NAMALWA (cell line): ENCODE measurements at regions not wholly inside any gene's neighbourhood (a gene's known extent, or its start where the extent isn't known, plus 50 kb on each side); places are given as distances from the start of the nearest gene placed in this dataset.
A peak's percentile ranks its signal among the peaks of the same experiment; 100 is the strongest.
"Not testable (repeated sequence)": the region's sequence is repeated elsewhere in the genome, so short reads cannot be mapped to it uniquely, and the experiment has no call there.

Experiments
- DNase-seq: peaks from one replicate; pipeline ENCODE4 v3.0.0-alpha.2; 2015; ENCODE audit warnings: low spot score

GRCh38 chr4:132683957-132684356 is 465.1 kb upstream of the PCDH10 start:
- DNase-seq, result peak; percentile 17

- no peak for DNase-seq
Observed at GRCh38 chr4:132691026-132691425, 458.1 kb upstream of the PCDH10 start.

- no peak for DNase-seq
Observed at GRCh38 chr4:132691668-132692067, 457.4 kb upstream of the PCDH10 start.

- no peak for DNase-seq
Observed at GRCh38 chr4:132694775-132695174, 454.3 kb upstream of the PCDH10 start.

DNA sequence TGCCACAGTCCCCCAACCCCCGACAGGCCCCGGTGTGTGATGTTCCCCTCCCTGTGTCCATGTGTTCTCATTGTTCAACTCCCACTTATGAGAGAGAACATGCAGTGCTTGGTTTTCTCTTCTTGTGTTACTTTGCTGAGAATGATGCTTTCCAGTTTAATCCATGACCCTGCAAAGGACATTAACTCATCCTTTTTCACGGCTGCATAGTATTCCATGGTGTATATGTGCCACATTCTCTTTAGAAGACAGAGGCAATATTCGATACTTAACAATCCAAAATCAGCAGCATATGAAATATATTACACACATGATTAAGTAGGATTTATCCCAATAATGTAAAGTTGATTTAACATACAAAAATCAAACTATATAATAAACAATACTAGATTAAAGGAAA is 451.6 kb upstream of the PCDH10 start:
- DNase-seq, result not testable (repeated sequence)

DNA sequence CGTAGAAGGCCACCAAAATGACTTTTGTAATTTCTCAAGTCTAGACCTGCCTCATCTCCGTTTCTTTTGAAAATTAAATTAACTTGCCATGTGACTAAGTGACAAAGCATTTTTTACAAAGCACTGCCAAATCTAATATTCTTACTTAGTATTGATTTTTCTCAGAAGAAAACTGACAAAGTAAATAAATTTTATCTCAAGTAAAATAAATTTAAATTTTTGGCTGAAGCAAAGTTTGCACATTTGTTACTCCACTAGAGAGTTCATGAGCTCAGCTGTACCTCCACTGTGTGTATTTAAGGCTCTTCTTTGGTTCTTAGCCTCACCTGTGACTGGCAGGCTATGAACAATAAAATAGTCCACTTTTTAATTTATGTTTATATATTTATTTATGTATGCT is 441.1 kb upstream of the PCDH10 start:
- DNase-seq, result no peak

DNA sequence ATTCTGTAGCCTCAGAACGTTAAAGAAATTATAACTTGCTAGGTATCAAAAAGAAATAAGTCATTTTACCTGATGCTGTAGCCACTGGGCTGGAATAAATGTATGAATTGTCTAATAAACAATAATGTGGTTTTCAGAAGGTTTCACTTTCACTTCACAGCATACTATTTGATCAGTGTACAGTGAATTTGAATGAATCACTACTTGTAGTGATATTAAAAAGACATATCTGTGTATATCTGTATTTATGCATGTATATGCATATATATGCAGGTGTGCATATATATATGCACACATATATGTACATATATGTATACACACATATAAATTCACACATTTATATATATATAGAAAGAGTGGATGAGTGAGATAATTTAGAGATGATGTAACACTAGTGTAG is 440.0 kb upstream of the PCDH10 start:
- DNase-seq, result no peak

DNA sequence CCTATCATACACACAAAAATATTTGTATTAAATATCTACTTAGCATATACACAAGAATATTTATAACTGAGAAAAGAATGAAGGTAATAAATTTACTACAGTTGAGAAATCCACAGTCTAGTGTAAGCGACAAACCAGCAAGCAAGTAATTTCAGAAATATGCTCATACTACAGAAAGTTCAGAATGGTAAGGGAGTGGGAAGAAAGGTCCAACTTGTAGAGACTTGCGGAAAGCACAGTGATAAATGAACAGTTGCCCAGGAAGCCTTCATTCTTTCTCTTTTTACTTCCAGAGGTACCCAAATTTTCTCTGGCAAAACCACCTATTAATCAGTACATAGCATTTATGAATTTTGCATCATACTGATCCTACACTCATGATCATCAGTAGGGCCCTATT is 438.1 kb upstream of the PCDH10 start:
- DNase-seq, result no peak

GRCh38 chr4:132737344-132737743 is 411.8 kb upstream of the PCDH10 start:
- no peak for DNase-seq

- no peak for DNase-seq
Observed at GRCh38 chr4:132759199-132759780, 389.8 kb upstream of the PCDH10 start.

GRCh38 chr4:132763465-132763864 is 385.6 kb upstream of the PCDH10 start:
- no peak for DNase-seq

- no peak for DNase-seq
Observed at GRCh38 chr4:132767901-132768300, 381.2 kb upstream of the PCDH10 start.

GRCh38 chr4:132770776-132771175 is 378.3 kb upstream of the PCDH10 start:
- no peak for DNase-seq

GRCh38 chr4:132792310-132792709 is 356.8 kb upstream of the PCDH10 start:
- no peak for DNase-seq

GRCh38 chr4:132797856-132798255 is 351.2 kb upstream of the PCDH10 start:
- no peak for DNase-seq

- DNase-seq, result peak; percentile 47
Observed at GRCh38 chr4:132809298-132810032, 339.6 kb upstream of the PCDH10 start.

DNA sequence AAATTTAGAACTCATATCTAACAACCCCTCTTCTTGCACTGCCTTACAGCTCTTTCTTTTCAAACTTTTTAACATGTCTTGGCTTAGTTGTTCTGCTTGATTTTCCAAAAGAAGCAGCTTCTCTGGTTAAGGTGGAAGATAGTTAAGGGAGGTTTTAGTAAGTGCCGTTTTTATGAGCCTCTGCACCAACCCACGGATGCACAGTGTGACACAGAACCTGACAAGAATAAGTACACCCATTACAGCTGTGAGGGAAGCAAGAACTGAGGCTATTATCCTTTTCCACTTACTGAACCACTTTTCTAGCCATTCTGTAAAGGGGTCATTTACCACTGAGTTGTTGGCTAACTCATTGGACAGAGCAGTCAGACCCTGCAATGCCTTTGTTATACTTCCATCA is 336.0 kb upstream of the PCDH10 start:
- not testable (repeated sequence) for DNase-seq

GRCh38 chr4:132818091-132818490 is 331.0 kb upstream of the PCDH10 start:
- no peak for DNase-seq

DNA sequence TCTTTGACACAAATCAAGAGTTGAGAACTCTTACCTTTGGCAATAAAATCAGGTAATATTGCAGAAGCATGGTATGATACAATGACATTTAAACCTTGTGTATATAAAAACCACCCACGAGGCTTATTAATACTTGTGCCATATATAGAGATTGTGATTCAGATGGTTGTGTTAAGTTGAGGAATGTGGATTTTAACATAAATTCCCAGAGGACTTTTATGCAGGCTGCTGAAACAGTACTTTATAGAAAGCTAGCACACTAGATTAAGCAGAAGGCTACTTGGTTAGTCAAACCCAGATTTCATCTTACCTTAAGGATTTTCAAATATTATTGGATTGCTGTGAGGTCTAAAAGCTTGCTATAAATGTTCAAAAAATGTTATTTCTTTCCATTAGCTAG is 325.7 kb upstream of the PCDH10 start:
- DNase-seq, result no peak

DNA sequence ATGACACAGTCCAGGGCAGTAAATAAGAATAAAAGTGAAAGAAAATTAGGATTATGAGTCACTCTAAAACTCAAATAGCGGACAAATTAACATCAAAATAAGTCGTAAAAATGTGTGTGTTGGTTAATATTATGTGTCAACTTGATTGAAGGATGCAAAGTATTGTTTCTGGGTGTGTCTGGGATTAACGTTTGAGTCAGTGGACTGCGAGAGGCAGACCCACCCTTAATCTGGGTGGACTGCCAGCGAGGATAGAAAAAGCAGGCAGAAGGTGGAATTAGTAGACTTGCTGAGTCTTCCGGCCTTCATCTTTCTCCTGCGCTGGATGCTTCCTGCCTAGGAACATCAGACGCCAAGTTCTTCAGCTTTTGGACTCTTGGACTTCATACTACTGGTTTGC is 324.3 kb upstream of the PCDH10 start:
- no peak for DNase-seq

- peak; percentile 25 for DNase-seq
Observed at GRCh38 chr4:132827522-132827921, 321.6 kb upstream of the PCDH10 start.

- no peak for DNase-seq
Observed at GRCh38 chr4:132838244-132838643, 310.9 kb upstream of the PCDH10 start.

GRCh38 chr4:132839070-132839469 is 310.0 kb upstream of the PCDH10 start:
- no peak for DNase-seq

DNA sequence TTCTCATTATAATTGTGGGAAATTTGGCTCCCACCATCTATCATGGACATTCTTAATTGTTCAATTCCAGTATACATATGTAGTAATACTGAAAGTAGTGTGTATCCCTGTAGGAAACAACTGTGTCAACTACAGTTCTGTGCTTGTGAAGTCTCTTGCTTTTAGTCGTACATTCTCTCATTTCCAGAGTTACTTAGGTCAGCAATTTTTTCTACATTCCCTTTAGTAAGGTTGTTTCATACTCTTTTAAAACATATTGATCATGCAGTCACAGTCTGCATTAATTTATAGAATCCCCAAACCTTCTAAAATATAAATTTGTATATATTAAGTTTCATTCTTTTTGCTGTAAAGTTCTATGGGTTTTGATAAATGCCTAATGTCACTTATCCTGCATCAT is 289.2 kb upstream of the PCDH10 start:
- DNase-seq, result no peak
